Gastroesophageal sphincter (tissue), 4 donors: ENCODE measurements at regions not wholly inside any gene's neighbourhood (a gene's known extent, or its start where the extent isn't known, plus 50 kb on each side); places are given as distances from the start of the nearest gene placed in this dataset.

Experiments
- ATAC-seq: fragments of 150-250 bp; one replicate; pipeline ENCODE4 v1.9.1; 2016; ENCODE audit warnings: mild to moderate bottlenecking, moderate library complexity
- H3K27ac ChIP-seq, 4 donors: fragments of 200-600 bp; sonication (generic) in 3 of 4; 1 replicate in 3 of 4; 2 replicates in 1 of 4; pipeline ENCODE4 v1.5.1; 2016 to 2019
- H3K27me3 ChIP-seq: fragments of 200-600 bp; sonication (generic); one replicate; pipeline ENCODE4 v1.5.1; 2019
- H3K36me3 ChIP-seq, 2 donors: fragments of 200-600 bp; sonication (generic); one replicate each; pipeline ENCODE4 v1.5.1; 2019; ENCODE audit warnings: control low read depth in 1 of 2
- H3K4me1 ChIP-seq, 3 donors: fragments of 200-600 bp; sonication (generic); 1 replicate in 2 of 3; 2 replicates in 1 of 3; pipeline ENCODE4 v1.5.1; 2016 to 2019; ENCODE audit warnings: control low read depth in 2 of 3
- H3K4me3 ChIP-seq, 2 donors: fragments of 200-600 bp; sonication (generic); one replicate each; pipeline ENCODE4 v1.5.1; 2019; ENCODE audit warnings: mild to moderate bottlenecking in 1 of 2, moderate library complexity in 1 of 2
- H3K9me3 ChIP-seq, 3 donors: fragments of 200-600 bp; sonication (generic); one replicate each; pipeline ENCODE4 v1.5.1; 2017 to 2019; ENCODE audit warnings: control low read depth in 2 of 3
- EP300 ChIP-seq: sonication (generic); formaldehyde crosslinking; IDR thresholded peaks from one replicate; pipeline ENCODE4 v1.6.1; 2017; ENCODE audit warnings: antibody characterized with exemption, mild to moderate bottlenecking
- POLR2A ChIP-seq, 2 donors: fragments of 450-650 bp; IDR thresholded peaks; one replicate each; pipeline ENCODE4 v1.6.1; 2017; ENCODE audit warnings: antibody characterized with exemption in 2 of 2, mild to moderate bottlenecking in 2 of 2, moderate library complexity in 1 of 2
- POLR2AphosphoS5 ChIP-seq: sonication (generic); formaldehyde crosslinking; IDR thresholded peaks from one replicate; pipeline ENCODE4 v1.6.1; 2017; ENCODE audit warnings: antibody characterized with exemption
- WGBS, 2 donors: methylation state at CpG; one replicate each; pipeline ENCODE4 v1.1.5; 2018; ENCODE audit warnings: low coverage in 1 of 2; 5-methylcytosine and 5-hydroxymethylcytosine counted together
- TF ChIP-seq, protein P1 (sequence below), 4 experiments: fragments of 200-600 bp in 2 of 4; fragments of 450-650 bp in 2 of 4; sonication (generic) in 1 of 4; IDR thresholded peaks; one replicate each; pipeline ENCODE4 v1.5.1; 2017 to 2019; ENCODE audit warnings: antibody characterized with exemption in 4 of 4, mild to moderate bottlenecking in 2 of 4, moderate library complexity in 2 of 4

DNA sequence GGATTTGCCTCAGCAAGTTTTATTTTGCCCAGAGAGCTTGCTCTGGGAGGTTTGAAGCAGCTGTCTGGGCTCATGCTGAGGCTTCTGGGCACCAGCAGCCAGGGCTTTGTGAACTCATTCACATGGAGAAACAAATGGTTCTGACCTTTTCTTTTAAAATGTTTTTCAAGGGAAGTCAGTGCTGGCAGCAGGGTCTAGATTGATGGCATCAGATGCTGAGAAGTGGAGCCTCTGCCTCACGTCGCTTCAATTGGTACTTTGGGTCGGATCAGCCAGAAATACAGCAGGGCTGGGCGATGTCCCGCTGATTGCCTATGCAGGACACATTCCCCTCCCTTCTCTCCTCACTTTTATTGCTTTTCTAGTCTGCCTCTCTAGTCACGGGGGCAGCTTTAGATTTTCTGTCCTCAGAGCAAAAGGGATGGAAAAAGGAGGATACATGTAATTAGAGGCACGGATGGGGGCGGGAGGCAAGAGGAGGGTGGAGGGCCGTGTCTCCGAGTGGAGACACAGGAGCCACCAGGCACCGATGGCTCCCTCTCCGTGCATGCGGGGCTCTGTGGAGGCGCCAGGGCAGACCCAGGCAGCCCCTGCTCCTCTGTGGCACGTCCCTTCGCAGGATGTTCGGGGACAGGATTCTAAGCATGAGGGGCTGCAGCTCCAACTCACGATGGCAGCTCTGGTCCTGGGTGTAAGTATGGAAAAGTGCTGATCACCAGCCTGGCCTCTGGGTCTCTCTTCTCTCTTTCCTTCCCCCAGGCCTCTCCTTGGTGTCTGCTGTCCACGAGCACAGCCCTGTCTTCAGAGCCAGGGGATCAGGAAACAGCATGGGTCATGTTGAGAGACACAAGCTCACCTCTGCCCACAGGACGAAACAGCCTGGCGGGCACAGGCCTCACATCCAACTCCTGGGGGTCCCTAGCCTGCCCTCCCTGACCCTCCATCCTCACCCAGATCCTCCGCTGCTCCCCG is 116.1 kb downstream of the FAM43A start:
- 57 to 100% methylated on average over 5 to 11 of the region's 23 CpGs for WGBS, 2 donors
- no peak overlapping the region for H3K4me3 ChIP-seq
- H3K27ac ChIP-seq: no peak overlapping the region

DNA sequence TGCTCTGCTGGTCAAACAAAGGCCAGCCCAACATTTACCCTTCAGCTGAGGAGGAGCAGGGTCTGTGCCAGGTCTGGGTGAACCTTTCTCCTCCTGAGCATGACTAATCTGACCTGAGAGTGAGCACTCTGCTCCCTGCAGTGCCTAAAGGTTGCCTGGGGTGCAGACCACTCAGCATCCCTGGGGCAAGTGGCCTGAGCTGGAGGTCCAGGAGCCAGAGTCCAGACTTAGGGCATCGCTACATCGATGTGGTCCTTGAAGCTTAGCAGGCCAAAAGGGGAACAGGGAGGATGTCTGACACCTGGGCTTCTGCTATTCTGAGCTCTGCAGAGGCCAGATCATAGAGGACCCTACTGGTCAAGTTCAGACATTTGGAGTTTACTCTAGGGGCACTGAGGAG is 119.1 kb downstream of the FAM43A start:
- H3K27me3 ChIP-seq: peaks cover 19% of the 10 kb centered on the region
- H3K9me3 ChIP-seq: no peaks in the 10 kb centered on the region
- peaks cover 0 to 5% (median 0%) of the 10 kb centered on the region in 3 donors for H3K4me1 ChIP-seq
- no peak overlapping the region for H3K4me3 ChIP-seq
- no peak for TF ChIP-seq POLR2AphosphoS5
- no peak for TF ChIP-seq EP300
- no peak for TF ChIP-seq POLR2A (IDR thresholded peaks at IDR 0.05)
- TF ChIP-seq, protein P1, sequence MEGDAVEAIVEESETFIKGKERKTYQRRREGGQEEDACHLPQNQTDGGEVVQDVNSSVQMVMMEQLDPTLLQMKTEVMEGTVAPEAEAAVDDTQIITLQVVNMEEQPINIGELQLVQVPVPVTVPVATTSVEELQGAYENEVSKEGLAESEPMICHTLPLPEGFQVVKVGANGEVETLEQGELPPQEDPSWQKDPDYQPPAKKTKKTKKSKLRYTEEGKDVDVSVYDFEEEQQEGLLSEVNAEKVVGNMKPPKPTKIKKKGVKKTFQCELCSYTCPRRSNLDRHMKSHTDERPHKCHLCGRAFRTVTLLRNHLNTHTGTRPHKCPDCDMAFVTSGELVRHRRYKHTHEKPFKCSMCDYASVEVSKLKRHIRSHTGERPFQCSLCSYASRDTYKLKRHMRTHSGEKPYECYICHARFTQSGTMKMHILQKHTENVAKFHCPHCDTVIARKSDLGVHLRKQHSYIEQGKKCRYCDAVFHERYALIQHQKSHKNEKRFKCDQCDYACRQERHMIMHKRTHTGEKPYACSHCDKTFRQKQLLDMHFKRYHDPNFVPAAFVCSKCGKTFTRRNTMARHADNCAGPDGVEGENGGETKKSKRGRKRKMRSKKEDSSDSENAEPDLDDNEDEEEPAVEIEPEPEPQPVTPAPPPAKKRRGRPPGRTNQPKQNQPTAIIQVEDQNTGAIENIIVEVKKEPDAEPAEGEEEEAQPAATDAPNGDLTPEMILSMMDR (IDR thresholded peaks at IDR 0.05): no peak
- no peaks in the 10 kb centered on the region for H3K36me3 ChIP-seq
- no peak overlapping the region for H3K27ac ChIP-seq
- no CpG with 5 or more reads among the region's 2 CpGs for WGBS, 2 donors
- ATAC-seq: no peak

More for the DNA sequence above, 116.1 kb downstream of the FAM43A start:
- H3K9me3 ChIP-seq: peaks cover 0 to 3% (median 0%) of the 10 kb centered on the region in 3 donors
- peaks cover 0 to 5% (median 0%) of the 10 kb centered on the region in 3 donors for H3K4me1 ChIP-seq
- no peaks in the 10 kb centered on the region for H3K36me3 ChIP-seq
- no peak for TF ChIP-seq EP300
- H3K27me3 ChIP-seq: peaks cover 13% of the 10 kb centered on the region
- ATAC-seq: no peak

DNA sequence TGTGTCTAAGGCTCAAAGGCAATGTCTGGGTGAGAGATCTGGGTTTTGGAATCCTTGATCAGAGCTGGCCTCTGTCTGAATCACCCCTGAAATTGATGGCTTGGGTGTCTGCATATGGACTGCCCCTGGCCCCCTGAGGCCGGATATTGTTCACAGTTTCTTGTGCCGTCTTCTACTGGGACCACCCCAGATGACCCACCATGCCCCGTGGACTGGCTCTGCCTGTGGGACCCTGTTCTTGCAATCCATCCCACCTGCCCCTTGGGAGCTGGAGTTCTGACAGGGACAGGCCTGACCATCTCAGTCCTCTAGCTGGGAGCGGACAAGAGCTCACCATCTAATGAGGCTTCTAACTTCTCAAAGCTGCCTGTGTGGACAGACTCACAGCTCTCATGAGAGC is 119.9 kb downstream of the FAM43A start:
- Histone ChIP-seq H3K4me1 (peaks cover 0 to 5% (median 0%) of the 10 kb centered on the region in 3 donors), H3K27me3 (peaks cover 19% of the 10 kb centered on the region), H3K9me3 (no peaks in the 10 kb centered on the region), H3K4me3 (no peak overlapping the region), H3K27ac (no peak overlapping the region), H3K36me3 (no peaks in the 10 kb centered on the region)
- no CpG with 5 or more reads among the region's 4 CpGs for WGBS, 2 donors
- ATAC-seq: no peak
- TF ChIP-seq, protein P1 (IDR thresholded peaks at IDR 0.05): no peak
- TF ChIP-seq POLR2AphosphoS5 (no peak), EP300 (no peak), POLR2A (IDR thresholded peaks at IDR 0.05) (no peak)

DNA sequence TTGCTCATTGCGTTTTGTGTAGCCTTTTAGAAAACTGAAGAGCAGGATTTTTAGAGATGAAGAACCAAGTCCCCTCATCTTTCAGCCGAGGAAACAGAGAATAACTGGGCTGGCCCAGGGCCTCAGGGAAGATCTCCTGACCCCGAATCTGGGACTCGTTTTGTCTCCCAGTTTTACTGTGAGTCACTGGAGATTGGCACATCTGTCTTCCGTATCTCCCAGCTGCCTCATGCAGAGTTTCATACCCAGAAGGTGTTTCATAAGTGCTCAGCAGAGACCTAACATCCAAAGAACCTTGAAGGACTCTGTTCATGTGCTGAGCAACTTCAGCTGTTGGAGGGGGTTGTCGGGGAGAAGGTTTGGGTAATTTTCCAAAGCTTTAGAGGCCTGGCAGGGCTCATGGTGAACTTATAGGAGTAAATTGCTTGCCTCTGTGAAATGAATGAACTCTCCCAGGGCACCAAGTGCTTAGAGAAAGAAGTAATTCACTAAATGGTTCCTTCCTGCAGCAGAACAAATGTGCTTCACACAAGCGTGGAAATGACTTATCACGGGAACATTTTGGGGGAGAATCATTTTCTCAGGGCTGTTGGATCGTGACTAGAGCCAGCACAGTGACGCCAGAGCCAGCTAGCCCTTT is 121.4 kb downstream of the FAM43A start:
- WGBS, 2 donors: 66 to 67% methylated on average over 8 to 9 of the region's 10 CpGs
- Histone ChIP-seq H3K27me3 (peaks cover 19% of the 10 kb centered on the region), H3K4me1 (no peaks in the 10 kb centered on the region), H3K36me3 (no peaks in the 10 kb centered on the region), H3K9me3 (no peaks in the 10 kb centered on the region), H3K27ac (no peak overlapping the region), H3K4me3 (no peak overlapping the region)
- no peak for ATAC-seq
- no peak for TF ChIP-seq EP300
- no peak for TF ChIP-seq POLR2A (IDR thresholded peaks at IDR 0.05)
- no peak for TF ChIP-seq POLR2AphosphoS5
- TF ChIP-seq, protein P1 (IDR thresholded peaks at IDR 0.05): no peak

DNA sequence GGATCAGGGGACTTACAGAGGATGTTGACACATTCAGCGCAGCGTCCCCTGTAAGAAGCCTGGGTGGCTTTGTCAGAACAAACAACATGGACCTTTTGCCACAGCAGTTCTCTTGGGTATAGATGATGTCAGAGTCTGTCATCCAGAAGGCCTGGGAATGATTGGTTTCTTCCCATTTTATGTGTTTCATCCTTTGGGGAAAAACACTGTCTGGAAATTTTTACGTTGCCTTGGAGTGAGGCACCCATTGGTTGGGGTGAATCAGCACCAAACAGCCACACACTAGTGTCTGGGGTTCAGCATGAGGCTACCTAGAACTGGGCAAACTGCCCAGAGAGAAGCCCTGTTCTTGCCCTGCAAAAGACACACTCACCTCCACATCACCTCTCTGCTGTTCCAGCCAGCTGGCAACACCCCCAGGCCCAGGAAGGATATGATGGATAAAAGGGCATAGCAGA is 123.0 kb downstream of the FAM43A start:
- peaks cover 19% of the 10 kb centered on the region for H3K27me3 ChIP-seq
- ATAC-seq: no peak
- no peaks in the 10 kb centered on the region for H3K4me1 ChIP-seq
- H3K4me3 ChIP-seq: no peak overlapping the region
- WGBS, 2 donors: 75 to 83% methylated on average over 2 to 3 of the region's 3 CpGs
- no peak overlapping the region for H3K27ac ChIP-seq
- H3K36me3 ChIP-seq: no peaks in the 10 kb centered on the region
- no peaks in the 10 kb centered on the region for H3K9me3 ChIP-seq
- TF ChIP-seq POLR2A (IDR thresholded peaks at IDR 0.05): no peak
- TF ChIP-seq POLR2AphosphoS5: no peak
- TF ChIP-seq, protein P1 (IDR thresholded peaks at IDR 0.05): no peak
- no peak for TF ChIP-seq EP300
